ENCODE measurements at regions not wholly inside any gene's neighbourhood (a gene's known extent, or its start where the extent isn't known, plus 50 kb on each side); places are given as distances from the start of the nearest gene placed in this dataset.

GRCh38 chr7:153413540-153414287 is 638.5 kb upstream of the DPP6 start:
- TF ChIP-seq, protein P1, sequence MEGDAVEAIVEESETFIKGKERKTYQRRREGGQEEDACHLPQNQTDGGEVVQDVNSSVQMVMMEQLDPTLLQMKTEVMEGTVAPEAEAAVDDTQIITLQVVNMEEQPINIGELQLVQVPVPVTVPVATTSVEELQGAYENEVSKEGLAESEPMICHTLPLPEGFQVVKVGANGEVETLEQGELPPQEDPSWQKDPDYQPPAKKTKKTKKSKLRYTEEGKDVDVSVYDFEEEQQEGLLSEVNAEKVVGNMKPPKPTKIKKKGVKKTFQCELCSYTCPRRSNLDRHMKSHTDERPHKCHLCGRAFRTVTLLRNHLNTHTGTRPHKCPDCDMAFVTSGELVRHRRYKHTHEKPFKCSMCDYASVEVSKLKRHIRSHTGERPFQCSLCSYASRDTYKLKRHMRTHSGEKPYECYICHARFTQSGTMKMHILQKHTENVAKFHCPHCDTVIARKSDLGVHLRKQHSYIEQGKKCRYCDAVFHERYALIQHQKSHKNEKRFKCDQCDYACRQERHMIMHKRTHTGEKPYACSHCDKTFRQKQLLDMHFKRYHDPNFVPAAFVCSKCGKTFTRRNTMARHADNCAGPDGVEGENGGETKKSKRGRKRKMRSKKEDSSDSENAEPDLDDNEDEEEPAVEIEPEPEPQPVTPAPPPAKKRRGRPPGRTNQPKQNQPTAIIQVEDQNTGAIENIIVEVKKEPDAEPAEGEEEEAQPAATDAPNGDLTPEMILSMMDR (IDR thresholded peaks at IDR 0.05), result no peak
- no peak for TF ChIP-seq POLR2A (IDR thresholded peaks at IDR 0.05)
- Histone ChIP-seq H3K27ac (no peak overlapping the region), H3K4me1 (no peaks in the 10 kb centered on the region), H3K9me3 (no peaks in the 10 kb centered on the region), H3K27me3 (no peaks in the 10 kb centered on the region), H3K36me3 (no peaks in the 10 kb centered on the region), H3K4me3 (replicated peaks in 1 of 3) (no peak overlapping the region)
- intact Hi-C loops (cut with DNase I), result no loop called here
- WGBS, 2 donors, result 96% methylated on average over 28 of the region's 28 CpGs
- DNase-seq, result no peak

DNA sequence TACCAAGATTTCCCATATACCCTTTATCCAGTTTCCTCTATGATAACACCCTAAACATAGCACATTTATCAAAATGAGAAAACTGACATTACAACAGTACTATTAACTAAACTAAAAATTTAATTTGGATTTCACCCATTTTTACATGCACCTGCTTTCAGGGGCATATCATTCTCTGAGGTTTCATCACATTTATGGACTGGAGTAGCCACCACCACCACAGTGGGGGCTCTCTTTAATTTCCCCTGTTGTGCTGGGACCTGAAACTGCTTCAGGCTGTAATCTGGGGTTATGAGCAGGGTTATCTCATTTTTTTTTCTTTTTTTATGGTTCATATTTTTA is 637.9 kb upstream of the DPP6 start:
- no peaks in the 10 kb centered on the region for H3K9me3 ChIP-seq
- DNase-seq, result no peak
- H3K27me3 ChIP-seq, result no peaks in the 10 kb centered on the region
- intact Hi-C loops (cut with DNase I), result no loop called here
- no peaks in the 10 kb centered on the region for H3K36me3 ChIP-seq
- H3K4me3 ChIP-seq (replicated peaks in 1 of 3), result no peak overlapping the region
- no peak for TF ChIP-seq POLR2A (IDR thresholded peaks at IDR 0.05)
- TF ChIP-seq, protein P1 (IDR thresholded peaks at IDR 0.05), result no peak
- H3K27ac ChIP-seq, result no peak overlapping the region
- H3K4me1 ChIP-seq, result no peaks in the 10 kb centered on the region

DNA sequence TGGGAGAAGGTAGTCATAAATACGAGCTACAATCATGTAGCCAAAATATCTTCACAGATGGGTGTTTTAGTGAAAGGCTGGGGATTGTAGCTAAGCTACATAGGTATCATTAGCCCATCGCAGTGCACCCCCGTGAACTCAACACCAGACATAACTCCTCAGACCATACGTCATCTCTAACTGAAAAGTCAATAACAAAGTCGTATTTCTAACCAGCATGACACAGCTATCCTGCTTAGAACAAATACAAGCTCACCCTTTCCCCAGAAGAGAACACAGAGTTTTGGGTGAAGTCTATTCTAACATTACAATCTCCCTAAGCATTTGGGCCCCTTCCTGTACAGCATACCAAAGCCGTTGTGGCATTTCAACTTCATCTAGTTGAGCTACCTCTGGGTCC is 636.6 kb upstream of the DPP6 start:
- no peaks in the 10 kb centered on the region for H3K4me1 ChIP-seq
- H3K27me3 ChIP-seq, result no peaks in the 10 kb centered on the region
- H3K27ac ChIP-seq, result no peak overlapping the region
- TF ChIP-seq POLR2A (IDR thresholded peaks at IDR 0.05), result no peak
- TF ChIP-seq, protein P1 (IDR thresholded peaks at IDR 0.05), result no peak
- intact Hi-C loops (cut with DNase I), result no loop called here
- no peak overlapping the region for H3K4me3 ChIP-seq (replicated peaks in 1 of 3)
- H3K36me3 ChIP-seq, result no peaks in the 10 kb centered on the region
- no peak for DNase-seq
- no peaks in the 10 kb centered on the region for H3K9me3 ChIP-seq
- 80 to 84% methylated on average over 6 of the region's 6 CpGs for WGBS, 2 donors

GRCh38 chr7:153422291-153423209 is 629.6 kb upstream of the DPP6 start:
- H3K27me3 ChIP-seq, result no peaks in the 10 kb centered on the region
- H3K36me3 ChIP-seq, result no peaks in the 10 kb centered on the region
- H3K4me1 ChIP-seq, result no peaks in the 10 kb centered on the region
- intact Hi-C loops (cut with DNase I), result no loop called here
- 85% methylated on average over 9 of the region's 9 CpGs for WGBS, 2 donors
- no peaks in the 10 kb centered on the region for H3K9me3 ChIP-seq
- DNase-seq, result no peak
- no peak overlapping the region for H3K27ac ChIP-seq
- TF ChIP-seq POLR2A (IDR thresholded peaks at IDR 0.05), result no peak
- TF ChIP-seq, protein P1 (IDR thresholded peaks at IDR 0.05), result no peak
- H3K4me3 ChIP-seq (replicated peaks in 1 of 3), result no peak overlapping the region

- TF ChIP-seq, protein P1 (IDR thresholded peaks at IDR 0.05), result no peak
- no peaks in the 10 kb centered on the region for H3K27me3 ChIP-seq
- DNase-seq, result no peak
Measured at GRCh38 chr7:153423210-153423590, 629.0 kb upstream of the DPP6 start.

More at GRCh38 chr7:153423210-153423590, 629.0 kb upstream of the DPP6 start:
- Histone ChIP-seq H3K4me3 (replicated peaks in 1 of 3) (no peak overlapping the region), H3K27ac (no peak overlapping the region), H3K9me3 (no peaks in the 10 kb centered on the region), H3K4me1 (no peaks in the 10 kb centered on the region), H3K36me3 (no peaks in the 10 kb centered on the region)
- intact Hi-C loops (cut with DNase I), result no loop called here
- 81 to 87% methylated on average over 2 of the region's 2 CpGs for WGBS, 2 donors

Data from thyroid gland (tissue), 4 donors.